ENCODE measurements at regions not wholly inside any gene's neighbourhood (a gene's known extent, or its start where the extent isn't known, plus 50 kb on each side); places are given as distances from the start of the nearest gene placed in this dataset.

DNA sequence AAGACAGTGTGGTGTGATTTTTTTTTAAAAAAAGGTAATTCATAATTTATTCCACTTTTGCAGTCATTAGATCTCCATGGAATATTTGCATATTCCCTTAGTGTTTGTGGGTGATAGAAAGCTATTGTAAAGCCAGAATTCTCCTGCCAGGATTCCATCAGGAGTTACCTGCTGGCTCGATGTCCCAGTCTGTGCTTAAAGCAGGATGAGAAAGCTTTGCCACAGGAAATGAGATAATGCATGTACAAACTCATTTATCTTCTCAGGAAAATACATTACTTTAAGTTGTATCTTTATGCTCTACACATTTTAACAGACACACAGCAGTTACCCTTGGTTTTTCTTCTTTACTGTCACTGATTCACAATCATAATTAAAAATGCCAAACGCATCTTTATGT is 553.0 kb downstream of the CD109 start:
- no peak for DNase-seq (ENCODE audit: low spot score)
- TF ChIP-seq, protein P1, sequence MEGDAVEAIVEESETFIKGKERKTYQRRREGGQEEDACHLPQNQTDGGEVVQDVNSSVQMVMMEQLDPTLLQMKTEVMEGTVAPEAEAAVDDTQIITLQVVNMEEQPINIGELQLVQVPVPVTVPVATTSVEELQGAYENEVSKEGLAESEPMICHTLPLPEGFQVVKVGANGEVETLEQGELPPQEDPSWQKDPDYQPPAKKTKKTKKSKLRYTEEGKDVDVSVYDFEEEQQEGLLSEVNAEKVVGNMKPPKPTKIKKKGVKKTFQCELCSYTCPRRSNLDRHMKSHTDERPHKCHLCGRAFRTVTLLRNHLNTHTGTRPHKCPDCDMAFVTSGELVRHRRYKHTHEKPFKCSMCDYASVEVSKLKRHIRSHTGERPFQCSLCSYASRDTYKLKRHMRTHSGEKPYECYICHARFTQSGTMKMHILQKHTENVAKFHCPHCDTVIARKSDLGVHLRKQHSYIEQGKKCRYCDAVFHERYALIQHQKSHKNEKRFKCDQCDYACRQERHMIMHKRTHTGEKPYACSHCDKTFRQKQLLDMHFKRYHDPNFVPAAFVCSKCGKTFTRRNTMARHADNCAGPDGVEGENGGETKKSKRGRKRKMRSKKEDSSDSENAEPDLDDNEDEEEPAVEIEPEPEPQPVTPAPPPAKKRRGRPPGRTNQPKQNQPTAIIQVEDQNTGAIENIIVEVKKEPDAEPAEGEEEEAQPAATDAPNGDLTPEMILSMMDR (IDR thresholded peaks at IDR 0.05): no peak
- H3K36me3 ChIP-seq: no peaks in the 10 kb centered on the region
- no peak overlapping the region for H3K27ac ChIP-seq
- no peaks in the 10 kb centered on the region for H3K27me3 ChIP-seq
- H3K9me3 ChIP-seq: peaks cover 0 to 4% of the 10 kb centered on the region in 2 donors
- no peaks in the 10 kb centered on the region for H3K4me1 ChIP-seq
- H3K4me3 ChIP-seq: no peak overlapping the region

DNA sequence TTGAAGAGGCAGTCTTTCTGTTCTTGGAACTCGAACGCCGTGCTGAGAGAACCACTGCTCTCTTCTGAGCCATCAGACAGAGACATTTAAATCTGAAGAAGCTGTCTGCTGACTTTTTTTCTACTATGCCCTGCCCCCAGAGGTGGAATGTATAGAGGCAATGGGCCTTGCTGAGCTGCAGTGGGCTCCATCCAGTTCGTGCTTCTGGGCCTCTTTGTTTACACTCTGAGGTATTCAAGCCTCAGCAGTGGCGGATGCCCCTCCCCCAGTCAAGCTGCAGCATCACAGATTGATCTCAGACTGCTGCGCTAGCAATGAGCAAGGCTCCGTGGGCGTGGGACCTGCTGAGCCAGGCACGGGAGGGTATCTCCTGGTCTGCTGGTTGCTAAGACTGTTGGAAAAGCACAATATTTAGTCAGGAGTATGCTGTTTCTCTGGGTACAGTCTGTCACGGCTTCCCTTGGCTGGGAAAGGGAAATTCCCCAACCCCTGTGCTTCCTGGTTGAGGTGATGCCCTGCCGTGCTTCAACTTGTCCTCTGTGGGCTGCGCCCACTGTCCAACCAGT is 526.8 kb downstream of the CD109 start:
- TF ChIP-seq, protein P1 (IDR thresholded peaks at IDR 0.05): no peak
- Histone ChIP-seq H3K9me3 (no peaks in the 10 kb centered on the region), H3K4me1 (no peaks in the 10 kb centered on the region), H3K27me3 (no peaks in the 10 kb centered on the region), H3K4me3 (no peak overlapping the region), H3K27ac (no peak overlapping the region), H3K36me3 (no peaks in the 10 kb centered on the region)
- no peak for DNase-seq (ENCODE audit: low spot score)

DNA sequence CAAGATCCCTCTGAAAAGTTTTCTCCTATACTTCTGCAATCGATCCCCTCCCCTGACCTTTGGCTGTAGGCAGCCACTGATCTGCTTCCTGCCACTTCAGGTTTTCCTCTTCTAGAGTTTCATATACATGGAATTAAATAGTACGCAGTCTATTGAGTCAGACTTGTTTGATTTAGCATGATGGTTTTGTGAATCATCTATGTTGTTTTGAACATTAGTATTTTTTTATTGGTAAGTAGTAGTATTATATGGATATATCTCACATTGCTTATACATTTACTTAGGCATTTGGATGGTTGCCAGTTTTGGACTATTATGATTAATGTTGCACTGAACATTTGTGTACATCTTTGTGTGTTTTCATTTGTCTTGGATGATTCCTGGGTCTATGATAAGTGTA is 518.0 kb downstream of the CD109 start:
- peaks cover 0 to 4% of the 10 kb centered on the region in 2 donors for H3K9me3 ChIP-seq
- TF ChIP-seq, protein P1 (IDR thresholded peaks at IDR 0.05): no peak

DNA sequence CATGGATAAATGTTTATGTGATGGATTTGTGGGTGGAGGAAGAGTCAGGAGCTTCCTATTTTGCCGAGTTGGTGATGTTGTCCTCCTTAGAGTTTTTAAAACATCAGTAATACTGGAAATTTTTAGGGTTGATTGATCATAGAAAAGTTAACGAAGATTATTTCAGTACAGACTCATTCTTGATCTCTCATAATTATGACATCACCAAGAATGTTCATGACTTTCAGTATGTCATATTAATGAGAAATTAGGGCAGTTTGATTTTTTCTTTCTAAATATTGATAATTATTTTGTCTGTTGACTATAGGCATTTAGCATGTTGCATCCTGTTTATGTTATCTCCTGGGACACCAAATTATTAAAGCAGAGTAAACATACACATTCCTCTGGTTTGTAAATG is 512.2 kb downstream of the CD109 start:
- Histone ChIP-seq H3K27ac (no peak overlapping the region), H3K4me1 (no peaks in the 10 kb centered on the region), H3K4me3 (no peak overlapping the region), H3K36me3 (no peaks in the 10 kb centered on the region), H3K9me3 (peaks cover 0 to 33% of the 10 kb centered on the region in 2 donors), H3K27me3 (no peaks in the 10 kb centered on the region)
- TF ChIP-seq, protein P1 (IDR thresholded peaks at IDR 0.05): no peak
- DNase-seq (ENCODE audit: low spot score): no peak

More for the DNA sequence above, 518.0 kb downstream of the CD109 start:
- Histone ChIP-seq H3K36me3 (no peaks in the 10 kb centered on the region), H3K4me3 (no peak overlapping the region), H3K27me3 (no peaks in the 10 kb centered on the region), H3K4me1 (no peaks in the 10 kb centered on the region), H3K27ac (no peak overlapping the region)
- DNase-seq (ENCODE audit: low spot score): no peak

DNA sequence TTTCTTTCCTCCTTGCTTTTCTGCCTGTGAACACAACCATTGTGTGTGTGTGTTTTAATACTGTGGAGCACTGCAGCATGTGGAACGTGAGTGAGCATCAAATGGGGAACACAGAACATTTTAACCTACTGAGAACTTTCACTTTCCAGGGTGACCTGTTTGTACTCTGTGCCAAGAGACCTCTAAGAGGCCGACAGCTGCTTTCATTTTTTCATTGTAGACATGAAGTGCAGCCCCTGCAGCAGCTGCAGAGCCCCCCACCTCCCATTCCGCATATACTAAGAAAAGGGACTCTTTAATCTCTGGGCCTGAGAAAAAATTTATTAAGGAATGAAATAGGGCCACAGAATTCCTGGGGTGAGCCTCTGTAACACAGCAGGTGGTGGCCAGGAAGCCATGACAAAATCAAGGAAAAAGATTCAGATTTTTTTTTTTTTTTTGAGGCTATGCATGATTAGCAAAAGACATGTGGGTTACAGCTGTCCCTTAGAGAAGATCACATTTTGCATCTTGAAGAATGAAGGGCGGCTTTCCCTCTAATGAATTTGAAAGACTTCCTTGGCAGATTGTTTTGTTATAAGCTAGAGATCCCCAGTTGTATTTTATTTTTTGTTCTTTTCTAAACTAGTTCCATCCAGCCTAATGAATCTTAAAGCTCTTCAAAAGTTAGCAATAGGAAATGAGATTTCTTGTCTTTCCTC is 503.4 kb downstream of the CD109 start:
- no peak for DNase-seq (ENCODE audit: low spot score)
- Histone ChIP-seq H3K4me1 (no peaks in the 10 kb centered on the region), H3K27me3 (no peaks in the 10 kb centered on the region), H3K36me3 (no peaks in the 10 kb centered on the region), H3K9me3 (no peaks in the 10 kb centered on the region), H3K4me3 (no peak overlapping the region), H3K27ac (no peak overlapping the region)
- TF ChIP-seq, protein P1 (IDR thresholded peaks at IDR 0.05): no peak
